Stimulated activated CD4-positive, alpha-beta T cell treated with anti-CD3 and anti-CD28 coated beads, TNF-alpha, amount 100 ng/mL, for 48 hours (primary cell): ENCODE measurements at regions not wholly inside any gene's neighbourhood (a gene's known extent, or its start where the extent isn't known, plus 50 kb on each side); places are given as distances from the start of the nearest gene placed in this dataset.

Source experiments
- DNase-seq, 3 donors: peaks; one replicate each; pipeline ENCODE4 v3.0.0-alpha.2; 2020; ENCODE audit warnings: low read depth in 3 of 3

GRCh38 chr12:34376133-34376799 is 354.0 kb downstream of the ALG10 start:
- no peak for DNase-seq

- DNase-seq = no peak
Measured at GRCh38 chr12:34377243-34378035, 355.1 kb downstream of the ALG10 start.

DNA sequence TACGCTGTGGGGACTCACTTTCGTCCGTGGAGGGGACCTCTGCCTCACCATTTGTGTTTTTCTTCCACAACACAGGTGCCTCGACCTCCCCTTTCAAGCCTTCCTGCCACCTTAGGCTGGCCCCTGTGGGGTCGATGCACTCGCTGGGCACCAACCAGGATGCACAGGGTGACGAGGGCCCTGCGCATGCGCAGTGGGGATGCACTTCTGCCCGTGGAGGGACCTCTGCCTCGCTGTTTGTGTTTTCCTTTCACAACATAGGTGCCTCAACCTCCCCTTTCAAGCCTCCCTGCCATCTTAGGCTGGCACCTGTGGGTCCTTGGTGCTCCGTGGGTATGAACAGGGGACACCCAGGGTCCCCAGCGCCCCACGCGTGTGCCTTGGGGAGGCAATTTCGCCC is 356.8 kb downstream of the ALG10 start:
- no peak for DNase-seq

DNA sequence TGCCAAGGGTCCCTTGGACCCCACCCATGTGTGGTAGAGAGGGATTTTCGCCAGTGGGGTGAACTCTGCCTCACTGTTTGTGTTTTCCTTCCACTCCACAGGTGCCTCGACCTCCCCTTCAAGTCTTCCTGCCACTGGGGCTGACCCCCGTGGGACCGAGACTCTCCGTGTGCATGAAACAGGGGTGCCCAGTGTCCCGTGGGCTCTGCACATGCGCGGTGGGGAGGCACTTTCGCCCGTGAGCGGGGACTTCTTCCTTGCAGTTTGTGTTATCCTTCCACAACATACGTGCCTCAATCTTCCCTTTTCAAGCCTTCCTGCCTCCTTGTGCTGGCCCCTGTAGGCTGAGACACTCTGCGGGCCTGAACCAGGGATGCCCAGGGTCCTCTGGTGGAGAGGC is 362.4 kb downstream of the ALG10 start:
- DNase-seq = no peak

- DNase-seq = no peak
Measured at GRCh38 chr12:34386016-34386415, 363.7 kb downstream of the ALG10 start.

- no peak for DNase-seq
Measured at GRCh38 chr12:34386621-34387255, 364.4 kb downstream of the ALG10 start.

GRCh38 chr12:34387711-34388635 is 365.7 kb downstream of the ALG10 start:
- DNase-seq = no peak

DNA sequence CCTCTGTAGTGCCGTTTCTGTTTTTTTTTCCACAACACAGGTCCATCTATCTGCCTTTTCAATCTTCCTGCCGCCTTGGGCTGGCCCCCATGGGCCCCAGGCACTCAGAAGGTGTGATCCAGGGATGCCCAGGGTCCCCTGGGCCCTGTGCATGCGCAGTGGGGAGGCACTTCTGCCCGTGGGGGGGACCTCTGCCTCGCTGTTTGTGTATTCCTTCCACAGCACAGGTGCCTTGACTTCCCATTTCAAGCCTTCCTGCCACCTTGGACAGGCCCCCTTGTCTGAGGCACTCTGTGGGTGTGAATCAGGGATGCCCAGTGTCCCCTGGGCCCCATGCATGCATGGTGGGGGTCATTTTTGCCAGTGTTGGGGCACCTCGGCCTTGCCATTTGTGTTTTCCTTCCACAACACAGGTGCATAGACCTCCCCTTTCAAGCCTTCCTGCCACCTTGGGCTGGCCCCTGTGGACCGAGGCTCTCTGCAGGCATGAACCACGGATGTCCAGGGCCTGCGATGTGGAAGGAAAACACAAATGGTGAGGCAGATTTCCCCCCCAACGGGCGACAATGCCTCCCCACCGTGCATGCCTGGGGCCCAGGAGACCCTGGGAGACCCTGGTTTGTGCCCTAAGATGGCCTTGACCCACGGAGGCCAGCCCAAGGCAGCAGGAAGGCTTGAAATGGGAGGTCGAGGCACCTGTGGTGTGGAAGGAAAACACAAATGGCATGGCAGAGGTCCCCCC is 366.5 kb downstream of the ALG10 start:
- no peak for DNase-seq

- DNase-seq = no peak
Measured at GRCh38 chr12:34389378-34390170, 367.3 kb downstream of the ALG10 start.

GRCh38 chr12:34390171-34390841 is 368.0 kb downstream of the ALG10 start:
- no peak for DNase-seq

DNA sequence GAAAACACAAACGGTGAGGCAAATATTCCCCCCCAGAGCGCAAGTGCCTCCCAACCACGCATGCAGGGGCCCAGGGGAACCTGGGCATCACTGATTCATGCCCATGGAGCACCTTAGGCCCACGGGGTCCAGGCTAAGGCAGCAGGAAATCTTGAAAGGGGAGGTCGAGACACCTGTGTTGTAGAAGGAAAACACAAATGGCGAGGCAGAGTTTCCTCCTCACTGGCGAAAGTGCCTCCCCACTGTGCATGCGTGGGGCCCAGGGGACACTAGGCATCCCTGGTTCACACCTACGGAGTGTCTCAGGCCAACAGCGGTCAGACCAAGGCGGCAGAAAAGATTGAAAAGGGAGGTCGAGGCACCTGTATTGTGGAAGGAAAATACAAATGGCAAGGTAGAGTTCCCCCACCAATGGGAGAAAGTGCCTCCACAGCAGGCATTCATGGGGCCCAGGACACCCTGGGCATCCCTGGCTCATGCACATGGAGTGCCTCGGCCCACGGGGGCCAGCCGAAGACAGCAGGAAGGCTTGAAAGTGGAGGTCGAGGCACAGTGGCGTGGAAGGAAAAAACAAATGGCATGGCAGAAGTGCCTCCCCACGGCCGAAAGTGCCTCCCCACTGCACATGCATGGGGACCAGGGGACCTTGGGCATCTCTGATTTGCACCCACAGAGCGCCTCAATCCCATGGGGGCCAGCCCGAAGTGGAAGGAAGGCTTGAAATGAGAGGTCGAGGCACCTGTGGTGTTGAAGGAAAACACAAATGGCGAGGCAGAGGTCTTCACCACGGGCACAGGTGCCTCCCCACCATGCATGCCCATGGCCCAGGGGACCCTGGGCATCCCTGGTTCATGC is 368.8 kb downstream of the ALG10 start:
- DNase-seq = no peak

DNA sequence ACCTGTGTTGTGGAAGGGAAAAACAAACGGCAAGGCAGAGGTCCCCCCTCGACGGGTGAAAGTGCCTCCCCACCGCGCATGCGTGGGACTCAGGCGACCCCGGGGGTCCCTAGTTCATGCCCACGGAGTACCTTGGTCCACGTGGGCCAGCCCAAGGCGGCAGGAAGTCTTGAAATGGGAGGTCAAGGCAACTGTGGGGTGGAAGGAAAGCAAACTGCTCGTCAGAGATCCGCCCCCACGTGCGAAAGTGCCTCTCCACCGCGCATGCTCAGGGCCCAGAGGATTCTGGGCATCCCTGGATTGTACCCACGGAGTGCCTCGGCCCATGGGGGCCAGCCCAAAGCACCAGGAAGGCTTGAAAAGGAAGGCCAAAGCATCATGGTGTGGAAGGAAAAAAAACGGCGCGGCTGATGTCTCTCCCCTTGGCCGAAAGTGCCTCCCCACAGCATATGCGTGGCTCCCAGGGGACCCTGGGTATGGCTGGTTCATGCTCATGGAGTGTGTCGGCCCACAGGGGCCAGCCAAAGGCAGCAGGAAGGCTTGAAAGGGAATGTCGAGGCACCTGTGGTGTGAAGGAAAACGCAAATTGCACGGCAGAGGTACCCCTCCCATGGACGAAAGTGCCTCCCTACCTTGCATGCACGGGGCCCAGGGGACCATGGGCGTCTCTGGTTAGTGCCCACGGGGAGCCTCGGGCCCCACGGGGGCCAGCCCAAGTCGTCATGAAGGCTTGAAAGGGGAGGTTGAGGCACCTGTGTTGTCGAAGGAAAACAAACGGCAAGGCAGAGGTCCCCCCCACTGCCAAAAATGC is 369.7 kb downstream of the ALG10 start:
- no peak for DNase-seq

DNA sequence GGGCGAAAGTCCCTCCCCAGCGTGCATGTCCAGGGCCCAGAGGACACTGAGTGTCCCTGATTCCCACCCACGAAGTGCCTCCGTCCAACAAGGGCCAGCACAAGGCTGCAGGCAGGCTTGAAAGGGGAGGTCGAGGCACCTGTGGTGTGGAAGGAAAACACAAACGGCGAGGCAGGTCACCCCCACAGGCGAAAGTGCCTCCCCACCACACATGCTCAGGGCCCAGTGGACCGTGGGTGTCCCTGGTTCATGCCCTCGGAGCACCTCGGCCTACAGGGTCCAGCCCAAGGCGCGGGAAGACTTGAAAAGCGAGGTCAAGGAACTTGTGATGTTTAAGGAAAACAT is 370.4 kb downstream of the ALG10 start:
- no peak for DNase-seq

- no peak for DNase-seq
Measured at GRCh38 chr12:34393086-34393820, 371.0 kb downstream of the ALG10 start.

DNA sequence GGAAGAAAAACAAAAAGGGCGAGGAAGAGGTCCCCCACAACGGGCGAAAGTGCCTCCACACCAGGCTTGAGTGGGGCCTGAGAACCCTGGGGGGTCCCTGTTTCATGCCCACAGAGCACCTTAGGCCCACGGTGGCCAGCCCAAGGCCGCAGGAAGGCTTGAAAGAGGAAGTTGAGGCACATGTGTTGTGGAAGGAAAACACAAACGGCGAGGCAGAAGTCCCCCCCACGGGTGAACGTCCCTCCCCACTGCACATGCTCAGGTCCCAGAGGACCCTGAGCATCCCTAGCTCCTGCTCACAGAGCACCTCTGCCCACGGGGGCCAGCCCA is 371.5 kb downstream of the ALG10 start:
- DNase-seq = no peak

- DNase-seq = no peak
Measured at GRCh38 chr12:34394211-34395055, 372.1 kb downstream of the ALG10 start.
